ENCODE measurements at regions not wholly inside any gene's neighbourhood (a gene's known extent, or its start where the extent isn't known, plus 50 kb on each side); places are given as distances from the start of the nearest gene placed in this dataset.

GRCh38 chr6:19905584-19905983 is 68.4 kb downstream of the ID4 start:
- WGBS, 2 experiments (ENCODE audit: extremely low coverage in 1 of 2, insufficient coverage in 1 of 2, insufficient read length in 1 of 2, insufficient replicate concordance in 2 of 2, low coverage in 1 of 2, low lambda C conversion rate in 2 of 2, missing lambda C conversion rate in 1 of 2), result 63% methylated on average over 1 of the region's 1 CpG; no CpG with 5 or more reads in 1 of the 2 experiments
- POLR2A ChIA-PET (ENCODE audit: partially characterized antibody), result no interaction called here
- CTCF ChIA-PET (ENCODE audit: partially characterized antibody), result interaction anchor here (1.3 to 1.6 kb wide), 2 partner anchors 10 to 29 kb away, joined by 3 to 4 read pairs; no protein-coding TSS in a partner anchor
- no peak overlapping the region for H3K56ac ChIP-seq (replicated peaks; ENCODE audit: insufficient read length, low read depth, low read length)
- H3K36me3 ChIP-seq (ENCODE audit: control insufficient read depth in 2 of 4, insufficient read depth in 4 of 4, low read length in 3 of 4), result no peaks in the 10 kb centered on the region
- peak overlapping the region; percentile 30; the same call in 1 of the 2 replicates for H2AFZ ChIP-seq (ENCODE audit: low read length)
- no peaks in the 10 kb centered on the region for H4K20me1 ChIP-seq (replicated peaks in 1 of 2; ENCODE audit: control insufficient read depth in 1 of 2, insufficient read depth in 2 of 2, low read length in 2 of 2)
- H4K91ac ChIP-seq (replicated peaks; ENCODE audit: insufficient read length, low read length), result no peak overlapping the region
- H3K4ac ChIP-seq (replicated peaks; ENCODE audit: insufficient read length, low read depth, low read length), result no peak overlapping the region
- H3K9me3 ChIP-seq (ENCODE audit: insufficient read depth in 2 of 2, low read depth in 1 of 2, low read length in 1 of 2), result no peaks in the 10 kb centered on the region
- no peaks in the 10 kb centered on the region for H3K27me3 ChIP-seq (replicated peaks in 1 of 4; ENCODE audit: control insufficient read depth in 3 of 4, extremely low read depth in 1 of 4, insufficient read depth in 3 of 4, low read length in 3 of 4)
- no peak overlapping the region for H3K23ac ChIP-seq (ENCODE audit: insufficient read length)
- no peak overlapping the region for H4K5ac ChIP-seq (ENCODE audit: insufficient read length, low read depth, low read length)
- no peak overlapping the region for H4K8ac ChIP-seq (ENCODE audit: extremely low read depth, insufficient read depth, low read length)
- H2AK5ac ChIP-seq (ENCODE audit: low read depth, low read length), result no peak overlapping the region
- H3K14ac ChIP-seq (ENCODE audit: insufficient read length), result no peak overlapping the region
- no peaks in the 10 kb centered on the region for H3K23me2 ChIP-seq (ENCODE audit: low read depth, low read length)
- no peak overlapping the region for H3K18ac ChIP-seq (ENCODE audit: extremely low read depth, low read length)
- FAIRE-seq (no peak), DNase-seq (ENCODE audit: low read depth in 1 of 2, low spot score in 2 of 2) (no peak)
- no peak overlapping the region for H2BK20ac ChIP-seq (ENCODE audit: low read length)
- H2BK120ac ChIP-seq (replicated peaks; ENCODE audit: low read depth, low read length), result no peak overlapping the region
- no peaks in the 10 kb centered on the region for H3K79me2 ChIP-seq (ENCODE audit: control insufficient read depth in 1 of 2, insufficient read depth in 2 of 2, low read length in 2 of 2)
- H3K27ac ChIP-seq (ENCODE audit: low read depth, low read length), result no peak overlapping the region
- H2BK15ac ChIP-seq (ENCODE audit: low read length), result no peak overlapping the region
- no peak overlapping the region for H3K4me2 ChIP-seq (ENCODE audit: insufficient read depth in 1 of 2, low read depth in 2 of 2, low read length in 2 of 2)
- H3K4me3 ChIP-seq (ENCODE audit: extremely low read depth in 1 of 4, insufficient read depth in 2 of 4, low read depth in 3 of 4, low read length in 4 of 4), result no peak overlapping the region
- no peaks in the 10 kb centered on the region for H3K79me1 ChIP-seq (ENCODE audit: low read depth, low read length)
- H2BK12ac ChIP-seq (ENCODE audit: low read depth, low read length), result no peak overlapping the region
- no peak overlapping the region for H2BK5ac ChIP-seq (ENCODE audit: low read depth, low read length)
- H3K9ac ChIP-seq (replicated peaks in 1 of 4; ENCODE audit: extremely low read depth in 1 of 4, low read depth in 3 of 4, low read length in 3 of 4), result no peak overlapping the region
- no peaks in the 10 kb centered on the region for H3K4me1 ChIP-seq (replicated peaks in 1 of 4; ENCODE audit: control insufficient read depth in 3 of 4, insufficient read depth in 4 of 4, low read length in 3 of 4)
- TF ChIP-seq RAD21 (IDR thresholded peaks at IDR 0.05 in 1 of 2, conservative IDR thresholded peaks at IDR 0.05 in 1 of 2; ENCODE audit: low read depth in 2 of 2, low read length in 2 of 2) (no peak), CHD1 (IDR thresholded peaks at IDR 0.05; ENCODE audit: low read depth, low read length) (no peak), SAP30 (IDR thresholded peaks at IDR 0.05; ENCODE audit: insufficient read depth, insufficient replicate concordance, low read length) (no peak), CTCF (IDR thresholded peaks at IDR 0.05; ENCODE audit: control extremely low read depth in 1 of 3, insufficient read depth in 1 of 3, low read depth in 1 of 3, low read length in 3 of 3) (no peak), CBX5 (IDR thresholded peaks at IDR 0.05; ENCODE audit: low read depth, low read length) (no peak), TAF7 (optimal IDR thresholded peaks at IDR 0.05; ENCODE audit: borderline replicate concordance, low read depth, low read length) (no peak), TEAD4 (IDR thresholded peaks at IDR 0.05; ENCODE audit: low read depth, low read length) (no peak), USF2 (IDR thresholded peaks at IDR 0.05; ENCODE audit: low read length) (no peak), TAF1 (IDR thresholded peaks at IDR 0.05; ENCODE audit: low read depth, low read length) (no peak), RNF2 (IDR thresholded peaks at IDR 0.05; ENCODE audit: borderline replicate concordance, low read depth, low read length, missing control alignments, poor library complexity, severe bottlenecking) (no peak)

Measured in H1 (cell line).